Hematopoietic multipotent progenitor cell (in vitro differentiated cells): ENCODE measurements at regions not wholly inside any gene's neighbourhood (a gene's known extent, or its start where the extent isn't known, plus 50 kb on each side); places are given as distances from the start of the nearest gene placed in this dataset.

ENCODE experiments used
- DNase-seq, 3 donors: peaks; one replicate each; pipeline ENCODE4 v3.0.0-alpha.2; 2011 to 2015; ENCODE audit warnings: low read depth in 2 of 3, low spot score in 2 of 3

- no peak for DNase-seq
Measured at GRCh38 chr14:38904959-38905358, 198.1 kb downstream of the SEC23A start.

- DNase-seq, result no peak
Measured at GRCh38 chr14:38901791-38902190, 201.2 kb downstream of the SEC23A start.

- DNase-seq, result no peak
Measured at GRCh38 chr14:38900887-38901286, 202.1 kb downstream of the SEC23A start.

GRCh38 chr14:38887696-38888095, 215.3 kb downstream of the SEC23A start:
- no peak for DNase-seq

- no peak for DNase-seq
Measured at GRCh38 chr14:38884109-38884508, 218.9 kb downstream of the SEC23A start.

- no peak for DNase-seq
Measured at GRCh38 chr14:38883127-38883526, 219.9 kb downstream of the SEC23A start.

GRCh38 chr14:38882533-38882932, 220.5 kb downstream of the SEC23A start:
- DNase-seq, result no peak

GRCh38 chr14:38880643-38881524, 222.2 kb downstream of the SEC23A start:
- DNase-seq, result no peak

- DNase-seq, result no peak
Measured at GRCh38 chr14:38877744-38878388, 225.2 kb downstream of the SEC23A start.

- DNase-seq, result no peak
Measured at GRCh38 chr14:38874721-38875120, 228.3 kb downstream of the SEC23A start.

GRCh38 chr14:38873941-38874612, 229.0 kb downstream of the SEC23A start:
- peak in 1 of 3 donors; percentile 14 for DNase-seq

GRCh38 chr14:38870296-38870836, 232.7 kb downstream of the SEC23A start:
- no peak for DNase-seq

- DNase-seq, result no peak
Measured at GRCh38 chr14:38868399-38869290, 234.4 kb downstream of the SEC23A start.

GRCh38 chr14:38867561-38868150, 235.4 kb downstream of the SEC23A start:
- DNase-seq, result peak; percentile 11 to 87 (median 75)

- no peak for DNase-seq
Measured at GRCh38 chr14:38866461-38866860, 236.6 kb downstream of the SEC23A start.

- DNase-seq, result no peak
Measured at GRCh38 chr14:38862366-38862765, 240.7 kb downstream of the SEC23A start.

GRCh38 chr14:38860530-38860929, 242.5 kb downstream of the SEC23A start:
- DNase-seq, result no peak

GRCh38 chr14:38856798-38857197, 246.2 kb downstream of the SEC23A start:
- no peak for DNase-seq

- DNase-seq, result no peak
Measured at GRCh38 chr14:38855513-38855912, 247.5 kb downstream of the SEC23A start.

- DNase-seq, result no peak
Measured at GRCh38 chr14:38851111-38851510, 251.9 kb downstream of the SEC23A start.
